ENCODE measurements at regions not wholly inside any gene's neighbourhood (a gene's known extent, or its start where the extent isn't known, plus 50 kb on each side); places are given as distances from the start of the nearest gene placed in this dataset.
"Not testable (repeated sequence)": the region's sequence is repeated elsewhere in the genome, so short reads cannot be mapped to it uniquely, and the experiment has no call there.

- Mint-ChIP-seq H3K4me3 (no peak overlapping the region), H3K27ac (no peak overlapping the region), H3K27me3 (peaks cover 4% of the 10 kb centered on the region), H3K36me3 (ENCODE audit: low read depth) (no peaks in the 10 kb centered on the region), H3K4me1 (no peaks in the 10 kb centered on the region)
- ATAC-seq = no peak
- DNase-seq = no peak
- H3K9me3 ChIP-seq (ENCODE audit: control insufficient read depth, low read length, poor library complexity, severe bottlenecking) = no peaks in the 10 kb centered on the region
These were observed 303.3 kb upstream of the CELF2 start for GRCh38 chr10:10714327-10714726.

- ATAC-seq = no peak
- Mint-ChIP-seq H3K27ac (no peak overlapping the region), H3K4me3 (no peak overlapping the region), H3K36me3 (ENCODE audit: low read depth) (no peaks in the 10 kb centered on the region), H3K4me1 (no peaks in the 10 kb centered on the region), H3K27me3 (peaks cover 4% of the 10 kb centered on the region)
- DNase-seq = no peak
- H3K9me3 ChIP-seq (ENCODE audit: control insufficient read depth, low read length, poor library complexity, severe bottlenecking) = no peaks in the 10 kb centered on the region
These were observed 300.7 kb upstream of the CELF2 start for GRCh38 chr10:10716972-10717371.

GRCh38 chr10:10722422-10722821 lies 295.2 kb upstream of the CELF2 start:
- DNase-seq (no peak), ATAC-seq (no peak)
- H3K36me3 Mint-ChIP-seq (ENCODE audit: low read depth) = no peaks in the 10 kb centered on the region
- no peaks in the 10 kb centered on the region for H3K4me1 Mint-ChIP-seq
- no peaks in the 10 kb centered on the region for H3K9me3 ChIP-seq (ENCODE audit: control insufficient read depth, low read length, poor library complexity, severe bottlenecking)
- peaks cover 26% of the 10 kb centered on the region for H3K27me3 Mint-ChIP-seq
- no peak overlapping the region for H3K27ac Mint-ChIP-seq
- H3K4me3 Mint-ChIP-seq = no peak overlapping the region

- H3K9me3 ChIP-seq (ENCODE audit: control insufficient read depth, low read length, poor library complexity, severe bottlenecking) = no peaks in the 10 kb centered on the region
- DNase-seq = no peak
- H3K36me3 Mint-ChIP-seq (ENCODE audit: low read depth) = no peaks in the 10 kb centered on the region
- H3K27me3 Mint-ChIP-seq = peaks cover 26% of the 10 kb centered on the region
- no peak overlapping the region for H3K4me3 Mint-ChIP-seq
- no peaks in the 10 kb centered on the region for H3K4me1 Mint-ChIP-seq
- no peak overlapping the region for H3K27ac Mint-ChIP-seq
- ATAC-seq = no peak
These were observed 292.5 kb upstream of the CELF2 start for GRCh38 chr10:10725196-10725595.

GRCh38 chr10:10726101-10726500 lies 291.6 kb upstream of the CELF2 start:
- peaks cover 33% of the 10 kb centered on the region for H3K27me3 Mint-ChIP-seq
- H3K4me3 Mint-ChIP-seq = no peak overlapping the region
- no peaks in the 10 kb centered on the region for H3K36me3 Mint-ChIP-seq (ENCODE audit: low read depth)
- no peaks in the 10 kb centered on the region for H3K9me3 ChIP-seq (ENCODE audit: control insufficient read depth, low read length, poor library complexity, severe bottlenecking)
- ATAC-seq (no peak), DNase-seq (no peak)
- no peaks in the 10 kb centered on the region for H3K4me1 Mint-ChIP-seq
- H3K27ac Mint-ChIP-seq = no peak overlapping the region

- not testable (repeated sequence) for H3K4me3 Mint-ChIP-seq; ATAC-seq; DNase-seq; H3K27ac Mint-ChIP-seq; H3K36me3 Mint-ChIP-seq (ENCODE audit: low read depth); H3K4me1 Mint-ChIP-seq; H3K9me3 ChIP-seq (ENCODE audit: control insufficient read depth, low read length, poor library complexity, severe bottlenecking)
- peaks cover 33% of the 10 kb centered on the region for H3K27me3 Mint-ChIP-seq
These were observed 290.3 kb upstream of the CELF2 start for GRCh38 chr10:10727411-10727810.

GRCh38 chr10:10727812-10728211 lies 289.9 kb upstream of the CELF2 start:
- Mint-ChIP-seq H3K4me3 (no peak overlapping the region), H3K27me3 (peaks cover 31% of the 10 kb centered on the region), H3K4me1 (no peaks in the 10 kb centered on the region), H3K27ac (no peak overlapping the region), H3K36me3 (ENCODE audit: low read depth) (no peaks in the 10 kb centered on the region)
- H3K9me3 ChIP-seq (ENCODE audit: control insufficient read depth, low read length, poor library complexity, severe bottlenecking) = no peaks in the 10 kb centered on the region
- no peak for DNase-seq
- ATAC-seq = no peak

GRCh38 chr10:10730471-10731043 lies 287.1 kb upstream of the CELF2 start:
- Mint-ChIP-seq H3K4me3 (no peak overlapping the region), H3K4me1 (no peaks in the 10 kb centered on the region), H3K36me3 (ENCODE audit: low read depth) (no peaks in the 10 kb centered on the region), H3K27me3 (peaks cover 15% of the 10 kb centered on the region), H3K27ac (no peak overlapping the region)
- no peak for ATAC-seq
- H3K9me3 ChIP-seq (ENCODE audit: control insufficient read depth, low read length, poor library complexity, severe bottlenecking) = no peaks in the 10 kb centered on the region
- no peak for DNase-seq

GRCh38 chr10:10731366-10731765 lies 286.3 kb upstream of the CELF2 start:
- H3K36me3 Mint-ChIP-seq (ENCODE audit: low read depth) = no peaks in the 10 kb centered on the region
- no peaks in the 10 kb centered on the region for H3K4me1 Mint-ChIP-seq
- H3K27me3 Mint-ChIP-seq = peaks cover 14% of the 10 kb centered on the region
- H3K27ac Mint-ChIP-seq = no peak overlapping the region
- H3K9me3 ChIP-seq (ENCODE audit: control insufficient read depth, low read length, poor library complexity, severe bottlenecking) = no peaks in the 10 kb centered on the region
- H3K4me3 Mint-ChIP-seq = no peak overlapping the region
- ATAC-seq (no peak), DNase-seq (no peak)

- H3K9me3 ChIP-seq (ENCODE audit: control insufficient read depth, low read length, poor library complexity, severe bottlenecking) = no peaks in the 10 kb centered on the region
- ATAC-seq (no peak), DNase-seq (no peak)
- Mint-ChIP-seq H3K36me3 (ENCODE audit: low read depth) (no peaks in the 10 kb centered on the region), H3K27me3 (peaks cover 20% of the 10 kb centered on the region), H3K27ac (no peak overlapping the region), H3K4me1 (no peaks in the 10 kb centered on the region), H3K4me3 (no peak overlapping the region)
These were observed 283.2 kb upstream of the CELF2 start for GRCh38 chr10:10734356-10735064.

- no peaks in the 10 kb centered on the region for H3K9me3 ChIP-seq (ENCODE audit: control insufficient read depth, low read length, poor library complexity, severe bottlenecking)
- Mint-ChIP-seq H3K27ac (no peak overlapping the region), H3K4me1 (no peaks in the 10 kb centered on the region), H3K4me3 (no peak overlapping the region), H3K36me3 (ENCODE audit: low read depth) (no peaks in the 10 kb centered on the region), H3K27me3 (peaks cover 13% of the 10 kb centered on the region)
- no peak for DNase-seq
- no peak for ATAC-seq
These were observed 272.4 kb upstream of the CELF2 start for GRCh38 chr10:10745291-10745690.

GRCh38 chr10:10755490-10755889 lies 262.2 kb upstream of the CELF2 start:
- ATAC-seq (no peak), DNase-seq (no peak)
- Mint-ChIP-seq H3K27ac (no peak overlapping the region), H3K4me3 (no peak overlapping the region), H3K36me3 (ENCODE audit: low read depth) (no peaks in the 10 kb centered on the region), H3K4me1 (no peaks in the 10 kb centered on the region), H3K27me3 (peaks cover 6% of the 10 kb centered on the region)
- no peaks in the 10 kb centered on the region for H3K9me3 ChIP-seq (ENCODE audit: control insufficient read depth, low read length, poor library complexity, severe bottlenecking)

- H3K9me3 ChIP-seq (ENCODE audit: control insufficient read depth, low read length, poor library complexity, severe bottlenecking) = no peaks in the 10 kb centered on the region
- Mint-ChIP-seq H3K27me3 (peaks cover 10% of the 10 kb centered on the region), H3K27ac (no peak overlapping the region), H3K4me1 (no peaks in the 10 kb centered on the region), H3K4me3 (no peak overlapping the region), H3K36me3 (ENCODE audit: low read depth) (no peaks in the 10 kb centered on the region)
- ATAC-seq (no peak), DNase-seq (no peak)
These were observed 259.4 kb upstream of the CELF2 start for GRCh38 chr10:10758306-10758705.

- H3K4me3 Mint-ChIP-seq; H3K36me3 Mint-ChIP-seq (ENCODE audit: low read depth); H3K27ac Mint-ChIP-seq; H3K4me1 Mint-ChIP-seq; ATAC-seq; H3K9me3 ChIP-seq (ENCODE audit: control insufficient read depth, low read length, poor library complexity, severe bottlenecking); DNase-seq: not testable (repeated sequence)
- H3K27me3 Mint-ChIP-seq = peaks cover 25% of the 10 kb centered on the region
These were observed 257.9 kb upstream of the CELF2 start for GRCh38 chr10:10759806-10760205.
